ENCODE measurements at regions not wholly inside any gene's neighbourhood (a gene's known extent, or its start where the extent isn't known, plus 50 kb on each side); places are given as distances from the start of the nearest gene placed in this dataset.
"Not testable (repeated sequence)": the region's sequence is repeated elsewhere in the genome, so short reads cannot be mapped to it uniquely, and the experiment has no call there.

DNA sequence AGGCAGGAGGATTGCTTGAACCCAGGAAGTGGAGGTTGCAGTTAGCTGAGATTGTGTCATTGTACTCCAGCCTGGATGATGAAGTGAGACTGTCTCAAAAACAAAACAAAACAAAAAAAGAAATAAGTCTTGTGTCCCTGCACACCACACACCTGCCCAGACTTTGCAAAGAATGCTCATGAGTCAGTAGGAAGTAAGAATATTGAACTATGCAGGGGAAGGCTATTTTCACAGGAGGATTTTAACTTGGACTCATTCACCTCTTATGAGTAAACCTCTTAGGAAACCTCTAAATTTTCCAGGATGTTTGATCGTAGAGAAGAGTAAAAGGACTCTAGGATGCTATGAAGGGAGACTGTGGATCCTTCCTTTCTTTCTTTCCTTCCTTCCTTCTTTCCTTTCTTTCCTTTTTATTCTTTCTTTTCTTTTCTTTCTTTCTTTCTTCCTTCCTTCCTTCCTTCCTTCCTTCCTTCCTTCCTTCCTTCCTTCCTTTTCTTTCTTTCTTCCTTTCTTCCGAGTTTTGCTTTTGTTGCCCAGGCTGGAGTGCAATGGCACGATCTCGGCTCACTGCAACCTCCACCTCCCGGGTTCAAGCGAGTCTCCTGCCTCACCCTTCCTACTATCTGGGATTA, 96.7 kb upstream of the CLINT1 start:
- DNase-seq (ENCODE audit: low spot score): no peak

DNA sequence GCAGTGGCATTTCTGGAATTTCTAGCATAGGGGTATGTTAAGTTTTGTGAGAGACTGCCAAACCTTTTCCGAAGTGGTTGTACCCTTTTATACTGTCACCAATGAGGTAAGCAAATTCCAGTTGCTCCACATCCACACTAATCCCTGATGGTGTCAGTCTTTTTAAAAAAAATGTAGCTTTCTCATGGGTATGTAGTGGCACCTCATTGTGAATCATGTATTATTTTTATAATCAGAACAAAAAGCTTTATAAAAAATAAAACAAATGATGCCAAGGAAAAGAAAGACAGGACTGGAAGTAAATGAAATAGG, 93.4 kb upstream of the CLINT1 start:
- DNase-seq (ENCODE audit: low spot score): no peak

DNA sequence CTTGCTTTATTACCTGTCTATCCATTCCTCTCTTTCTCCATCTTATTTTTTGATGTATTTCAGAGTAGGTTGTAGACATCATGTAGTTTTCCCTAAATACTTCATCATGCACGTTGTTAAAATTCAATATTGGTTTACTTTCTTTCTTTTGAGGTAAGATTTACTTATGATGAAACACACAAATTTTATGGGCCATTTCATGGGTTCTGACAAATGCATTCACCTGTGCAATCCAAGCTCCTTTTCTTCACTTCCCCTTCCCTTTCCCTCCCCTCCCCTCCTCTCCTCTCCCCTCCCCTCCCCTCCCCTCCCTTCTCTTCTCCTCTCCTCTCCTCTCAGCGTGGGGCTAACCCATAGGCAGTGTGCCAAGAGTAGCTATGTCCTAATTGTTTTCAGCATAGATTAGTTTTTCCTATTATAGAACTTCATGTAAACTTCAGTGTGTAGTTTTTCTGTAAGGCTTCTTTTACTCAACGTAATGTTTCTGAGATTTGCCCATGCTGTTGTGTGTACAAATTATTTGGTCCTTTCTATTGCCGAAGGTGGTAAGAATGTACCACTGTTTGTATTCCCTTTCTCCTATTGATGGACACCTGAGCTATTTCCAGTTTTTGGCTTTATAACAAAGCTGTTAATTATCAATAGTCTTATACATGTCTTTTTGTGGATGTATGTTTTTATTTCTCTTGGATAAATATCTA, 92.9 kb upstream of the CLINT1 start:
- DNase-seq (ENCODE audit: low spot score): no peak

DNA sequence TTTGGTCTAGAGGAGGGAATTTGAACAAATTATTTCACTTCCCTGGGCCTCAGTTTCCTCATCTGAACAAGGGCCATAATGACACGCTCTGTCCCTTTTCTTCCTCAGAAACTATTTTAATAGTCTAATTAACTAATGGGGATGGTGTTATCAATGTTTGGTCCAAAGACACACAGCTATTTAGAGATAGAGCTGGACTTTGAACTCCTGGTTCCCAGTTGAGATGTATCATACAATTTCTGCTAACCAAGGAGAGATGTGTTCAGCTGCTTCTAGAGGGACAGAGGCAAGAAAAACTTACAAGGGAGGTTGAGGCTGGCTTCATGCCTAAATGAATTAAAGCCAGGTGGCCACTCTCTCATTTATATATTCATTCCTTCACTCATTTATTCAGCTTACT, 90.6 kb upstream of the CLINT1 start:
- no peak for DNase-seq (ENCODE audit: low spot score)

DNA sequence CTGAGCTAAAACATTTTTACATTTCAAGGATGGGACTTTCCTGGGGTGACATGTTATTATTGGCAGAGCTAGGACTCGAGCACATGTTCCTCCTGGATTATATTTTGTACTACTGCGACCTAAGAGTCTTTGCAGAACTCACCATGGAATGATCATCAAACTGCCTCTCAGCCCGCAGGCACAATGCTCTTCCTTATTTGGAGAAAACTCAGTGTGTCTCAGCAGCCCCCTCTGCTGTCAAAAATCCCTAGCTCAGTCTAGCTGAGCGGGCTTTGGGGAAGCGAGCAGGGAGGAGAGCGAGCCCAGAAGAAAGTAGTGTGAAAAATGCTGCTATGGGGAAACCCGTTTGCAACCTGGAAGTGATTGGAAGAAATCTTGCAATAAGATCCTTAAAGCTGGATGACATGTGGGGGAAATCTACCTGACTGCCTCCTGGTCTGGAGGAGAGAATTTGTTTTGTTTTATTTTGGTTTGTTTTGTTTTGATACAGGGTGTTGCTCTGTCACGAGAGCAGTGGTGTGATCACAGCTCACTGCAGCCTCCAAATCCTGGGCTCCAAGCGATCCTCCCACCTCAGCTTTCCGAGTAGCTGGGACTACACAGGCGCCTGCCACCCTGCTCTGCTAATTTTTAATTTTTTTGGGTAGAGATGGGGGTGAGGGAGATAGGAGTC, 89.9 kb upstream of the CLINT1 start:
- no peak for DNase-seq (ENCODE audit: low spot score)

DNA sequence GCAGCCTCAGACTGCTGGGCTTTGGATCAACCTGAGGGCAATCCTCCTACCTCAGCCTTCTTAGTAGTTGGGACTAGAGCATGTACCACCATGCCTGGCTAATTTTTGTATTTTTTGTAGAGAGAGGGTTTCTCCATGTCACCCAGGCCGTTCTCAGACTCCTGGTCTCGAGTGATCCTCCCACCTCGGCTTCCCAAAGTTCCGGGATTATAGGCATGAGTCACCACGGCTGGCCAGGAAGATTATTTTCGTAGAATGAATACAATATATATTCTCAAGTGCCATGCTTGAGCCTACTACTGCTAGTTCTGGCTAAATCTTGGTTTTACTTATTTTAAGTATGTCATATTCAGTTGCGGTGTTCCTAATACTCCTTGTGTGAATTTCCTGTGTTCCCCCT, 88.2 kb upstream of the CLINT1 start:
- DNase-seq (ENCODE audit: low spot score): no peak

DNA sequence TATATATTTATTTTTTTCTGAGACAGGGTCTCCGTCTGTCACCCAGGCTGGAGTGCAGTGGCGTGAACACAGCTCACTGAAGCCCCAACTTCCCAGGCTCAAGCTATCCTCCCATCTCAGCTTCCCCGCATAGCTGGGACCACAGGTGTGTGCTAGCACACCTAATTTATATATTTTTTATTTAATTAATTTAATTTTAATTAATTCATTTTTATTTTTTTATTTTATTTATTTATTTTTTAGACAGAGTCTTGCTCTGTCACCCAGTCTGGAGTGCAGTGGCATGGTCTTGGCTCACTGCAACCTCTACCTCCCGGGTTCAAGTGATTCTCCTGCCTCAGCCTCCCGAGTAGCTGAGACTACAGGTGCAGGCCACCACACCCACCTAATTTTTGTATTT, 86.9 kb upstream of the CLINT1 start:
- not testable (repeated sequence) for DNase-seq (ENCODE audit: low spot score)

DNA sequence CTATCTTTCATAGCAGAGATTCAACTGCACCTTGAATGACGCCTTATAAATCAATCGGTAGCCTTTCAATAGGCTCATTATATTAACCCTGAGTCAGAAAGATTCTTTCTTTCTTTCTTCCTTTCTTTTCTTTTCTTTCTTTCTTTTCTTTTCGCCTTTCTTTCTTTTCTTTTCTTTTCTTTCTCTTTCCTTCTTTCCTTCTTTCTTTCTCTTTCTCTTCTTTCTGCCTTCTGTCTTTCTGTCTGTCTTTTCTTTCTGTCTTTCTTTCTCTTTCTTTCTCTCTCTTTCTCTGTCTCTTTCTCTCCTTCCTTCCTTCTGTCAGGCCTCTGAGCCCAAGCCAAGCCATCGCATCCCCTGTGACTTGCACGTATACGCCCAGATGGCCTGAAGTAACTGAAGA, 86.0 kb upstream of the CLINT1 start:
- no peak for DNase-seq (ENCODE audit: low spot score)

DNA sequence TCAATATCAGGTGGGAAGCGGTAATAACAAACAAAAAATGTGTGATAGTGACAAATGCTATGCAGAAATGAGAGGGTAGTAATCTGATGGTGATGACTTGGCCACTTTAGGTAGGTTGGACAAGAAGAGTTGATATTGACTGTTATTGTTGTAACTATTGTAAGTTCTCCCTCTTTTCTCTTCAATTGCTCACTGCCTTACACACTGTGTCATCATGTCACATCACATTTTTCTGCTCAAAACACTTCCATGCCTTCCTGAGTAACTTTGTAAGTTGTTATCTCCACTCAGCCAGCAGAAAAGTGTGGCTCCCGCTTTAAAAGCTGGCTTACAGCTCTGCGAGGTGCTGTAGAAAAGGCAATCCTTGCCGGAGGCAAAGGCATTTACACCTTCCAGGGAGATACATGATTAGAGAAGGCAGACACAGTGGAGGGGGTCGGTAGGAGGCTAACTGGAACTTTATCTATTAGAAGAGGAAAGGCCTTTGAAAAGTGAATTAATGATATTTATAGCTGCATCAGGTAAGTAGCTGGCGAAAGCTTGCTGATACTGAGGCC, 85.2 kb upstream of the CLINT1 start:
- no peak for DNase-seq (ENCODE audit: low spot score)

DNA sequence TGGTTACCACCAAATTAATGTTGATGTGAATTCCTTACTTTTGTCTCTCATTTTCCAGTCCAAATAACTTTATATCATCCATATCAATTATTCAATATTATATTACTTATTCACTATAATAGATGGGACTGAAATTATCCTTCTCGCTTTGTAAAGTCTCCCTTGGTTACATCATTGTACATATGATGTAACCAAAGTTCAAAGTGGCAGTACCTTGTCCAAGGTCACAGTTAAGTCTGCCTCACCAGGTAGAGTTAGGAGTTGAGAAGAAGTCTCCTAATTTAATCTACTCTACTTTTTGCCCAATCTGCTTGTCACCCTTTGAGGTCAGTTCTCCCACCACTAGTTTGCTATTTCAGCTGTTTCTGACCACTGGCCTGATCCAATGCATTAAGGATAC, 83.7 kb upstream of the CLINT1 start:
- no peak for DNase-seq (ENCODE audit: low spot score)

DNA sequence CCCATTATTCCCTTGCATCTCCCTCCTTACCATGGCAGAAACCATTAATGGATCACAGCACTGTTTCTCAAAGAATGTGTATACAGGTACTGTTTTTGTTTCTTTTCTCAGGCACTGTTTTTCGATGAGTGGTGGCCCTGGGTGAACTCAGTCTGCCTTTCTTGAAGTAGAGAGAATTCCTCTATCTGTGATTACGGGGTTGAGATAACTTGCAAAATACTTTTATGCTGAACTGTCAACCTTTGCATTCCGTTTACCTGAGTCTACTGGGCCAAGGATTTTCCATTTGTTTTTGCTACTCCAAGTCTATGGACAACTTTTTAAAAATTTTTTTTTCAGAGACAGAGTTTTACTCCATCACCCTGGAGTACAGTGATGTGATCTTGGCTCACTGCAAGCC, 82.7 kb upstream of the CLINT1 start:
- no peak for DNase-seq (ENCODE audit: low spot score)

DNA sequence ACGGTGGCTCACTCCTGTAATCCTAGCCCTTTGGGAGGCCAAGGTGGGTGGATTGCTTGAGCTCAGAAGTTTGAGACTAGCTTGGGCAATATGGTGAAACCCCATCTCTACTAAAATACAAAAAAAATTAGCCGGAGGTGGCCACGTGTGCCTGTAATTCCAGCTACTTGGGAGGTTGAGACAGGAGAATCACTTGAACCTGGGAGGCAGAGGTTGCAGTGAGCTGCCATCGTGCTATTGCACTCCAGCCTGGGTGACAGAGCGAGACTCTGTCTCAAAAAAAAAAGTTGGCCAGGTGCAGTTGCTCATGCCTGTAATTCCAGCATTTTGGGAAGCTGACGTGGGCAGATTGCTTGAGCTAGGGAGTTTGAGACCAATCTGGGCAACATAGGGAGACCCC, 79.2 kb upstream of the CLINT1 start:
- DNase-seq (ENCODE audit: low spot score): not testable (repeated sequence)

DNA sequence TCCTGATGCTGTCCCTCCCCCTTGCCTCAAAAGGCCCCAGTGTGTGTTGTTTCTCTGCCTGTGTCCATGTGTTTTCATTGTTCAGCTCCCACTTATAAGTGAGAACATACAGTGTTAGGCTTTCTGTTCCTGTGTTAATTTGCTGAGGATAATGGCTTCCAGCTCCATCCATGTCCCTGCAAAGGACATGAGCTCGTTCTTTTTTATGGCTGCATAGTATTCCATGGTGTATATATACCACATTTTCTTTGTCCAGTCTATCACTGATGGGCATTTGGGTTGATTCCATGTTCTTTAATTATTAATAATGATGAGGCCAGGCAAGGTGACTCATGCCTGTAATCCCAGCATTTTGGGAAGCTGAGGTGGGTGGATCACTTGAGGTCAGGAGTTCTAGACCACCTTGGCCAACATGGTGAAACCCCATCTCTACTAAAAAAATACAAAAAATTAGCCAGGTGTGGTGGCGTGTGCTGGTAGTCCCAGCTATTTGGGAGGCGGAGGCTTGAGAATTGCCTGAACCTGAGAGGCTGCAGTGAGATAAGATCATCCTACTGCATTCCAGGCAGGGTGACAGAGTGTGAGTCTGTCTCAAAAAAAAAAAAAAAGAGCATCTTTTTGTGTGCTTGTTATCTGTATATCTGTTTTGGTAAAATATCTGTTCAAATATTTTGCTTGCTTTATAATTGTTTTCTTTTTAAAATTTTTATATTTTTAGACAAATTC, 78.0 kb upstream of the CLINT1 start:
- DNase-seq (ENCODE audit: low spot score): not testable (repeated sequence)

DNA sequence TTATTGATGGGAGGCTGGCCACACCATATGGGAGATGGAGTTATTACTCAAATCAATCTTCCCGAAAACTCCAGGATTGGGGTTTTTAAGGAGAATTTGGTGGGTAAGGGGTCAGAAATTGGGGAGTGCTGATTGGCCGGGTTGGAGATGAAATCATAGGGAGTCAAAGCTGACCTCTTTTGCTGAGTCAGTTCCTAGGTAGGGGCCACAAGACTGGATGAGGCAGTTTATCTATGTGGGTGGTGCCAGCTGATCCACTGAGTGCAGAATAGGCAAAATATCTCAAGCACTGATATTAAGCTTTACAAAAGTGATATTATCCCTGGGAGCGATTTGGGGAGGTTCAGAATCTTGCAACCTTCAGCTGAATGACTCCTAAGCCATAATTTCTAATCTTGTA, 75.7 kb upstream of the CLINT1 start:
- no peak for DNase-seq (ENCODE audit: low spot score)

DNA sequence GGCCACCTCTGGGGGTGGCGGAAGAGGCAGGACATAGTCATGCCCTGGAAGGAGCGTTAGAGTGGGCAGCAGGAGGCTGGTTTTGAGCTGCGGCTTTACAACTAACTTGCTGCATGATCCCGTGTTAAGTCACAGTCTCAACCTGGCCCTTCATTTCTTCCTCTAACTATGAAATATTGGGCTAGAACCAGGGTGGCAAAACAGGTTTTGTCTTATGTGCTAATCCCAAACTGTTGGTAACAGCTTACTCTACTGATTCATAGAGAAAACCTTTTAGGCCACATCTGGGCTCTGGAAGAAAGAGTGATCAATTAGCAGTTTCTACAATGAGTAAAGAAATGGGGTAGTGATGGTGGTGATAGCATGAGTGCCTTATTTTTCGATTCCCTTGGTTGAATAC, 74.1 kb upstream of the CLINT1 start:
- DNase-seq (ENCODE audit: low spot score): no peak

DNA sequence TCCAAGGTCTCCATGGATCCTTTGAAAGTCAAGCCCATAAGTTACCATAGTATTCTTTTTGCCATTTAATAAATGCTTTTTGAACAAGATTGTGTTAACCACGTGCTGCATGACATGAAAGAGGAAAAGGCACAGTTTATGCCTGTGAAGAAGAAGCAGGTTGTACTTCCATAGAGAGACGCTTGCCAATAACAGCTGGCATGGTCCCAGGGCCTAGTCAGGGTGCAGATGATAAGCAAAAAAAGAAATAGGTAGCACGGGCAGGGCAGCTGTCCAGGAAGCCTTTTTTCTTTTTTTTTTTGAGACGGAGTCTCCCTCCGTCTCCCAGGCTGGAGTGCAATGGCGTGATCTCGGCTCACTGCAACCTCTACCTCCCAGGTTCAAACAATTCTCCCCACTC, 71.8 kb upstream of the CLINT1 start:
- DNase-seq (ENCODE audit: low spot score): no peak

DNA sequence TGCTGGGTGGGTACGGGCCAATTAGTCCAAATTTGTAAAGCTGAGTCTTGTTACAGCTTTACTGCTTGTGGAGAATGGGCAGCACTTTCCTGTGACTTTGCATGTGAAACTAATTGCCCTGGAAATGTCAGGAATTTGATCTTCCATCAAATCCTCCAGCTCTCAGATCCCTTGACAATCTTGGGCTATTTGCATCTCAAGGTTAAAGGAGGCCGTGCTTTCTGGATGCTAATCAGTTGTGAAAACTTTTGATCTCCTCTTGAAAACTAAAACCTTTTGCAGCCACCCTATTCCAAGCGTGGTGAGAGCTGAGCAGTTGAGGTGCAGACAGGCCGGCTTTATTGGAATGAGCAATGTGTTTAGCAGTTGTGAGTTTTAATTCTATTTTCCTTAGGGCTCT, 68.0 kb upstream of the CLINT1 start:
- DNase-seq (ENCODE audit: low spot score): no peak

DNA sequence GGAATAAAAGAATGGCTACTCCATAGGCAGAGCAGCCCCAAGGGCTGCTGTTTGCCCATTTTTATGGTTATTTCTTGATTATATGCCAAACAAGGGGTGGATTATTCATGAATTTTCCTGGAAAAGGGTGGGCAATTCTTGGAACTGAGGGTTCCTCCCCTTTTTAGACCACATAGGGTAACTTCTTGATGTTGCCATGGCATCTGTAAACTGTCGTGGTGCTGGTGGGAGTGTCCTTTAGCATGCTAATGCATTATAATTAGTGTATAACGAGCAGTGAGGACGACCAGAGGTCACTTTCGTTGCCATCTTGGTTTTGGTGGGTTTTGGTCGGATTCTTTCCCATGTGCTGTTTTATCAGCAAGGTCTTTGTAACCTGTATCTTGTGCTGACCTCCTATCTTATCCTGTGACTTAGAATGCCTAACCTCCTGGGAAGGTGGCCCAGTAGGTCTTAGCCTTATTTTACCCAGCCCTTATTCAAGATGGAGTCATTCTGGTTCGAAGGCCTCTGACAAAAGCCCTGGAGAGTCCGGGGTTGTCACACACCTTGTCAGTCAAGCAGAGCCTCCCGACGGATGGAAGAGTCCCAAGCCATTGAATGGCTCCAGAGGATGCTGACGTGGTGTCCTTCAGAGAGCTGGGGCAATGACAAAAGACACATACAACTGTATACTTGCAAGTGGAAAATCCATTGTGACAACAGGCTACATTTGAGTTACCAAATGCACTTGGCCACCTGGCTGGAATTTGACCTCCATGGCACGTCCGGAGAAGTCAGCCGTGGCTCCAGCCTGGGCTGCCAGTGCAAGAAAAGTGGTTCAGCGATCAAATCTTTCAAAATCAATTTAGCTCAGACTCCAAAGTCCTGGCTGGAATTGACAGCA, 67.1 kb upstream of the CLINT1 start:
- peak; percentile 80 for DNase-seq (ENCODE audit: low spot score)

DNA sequence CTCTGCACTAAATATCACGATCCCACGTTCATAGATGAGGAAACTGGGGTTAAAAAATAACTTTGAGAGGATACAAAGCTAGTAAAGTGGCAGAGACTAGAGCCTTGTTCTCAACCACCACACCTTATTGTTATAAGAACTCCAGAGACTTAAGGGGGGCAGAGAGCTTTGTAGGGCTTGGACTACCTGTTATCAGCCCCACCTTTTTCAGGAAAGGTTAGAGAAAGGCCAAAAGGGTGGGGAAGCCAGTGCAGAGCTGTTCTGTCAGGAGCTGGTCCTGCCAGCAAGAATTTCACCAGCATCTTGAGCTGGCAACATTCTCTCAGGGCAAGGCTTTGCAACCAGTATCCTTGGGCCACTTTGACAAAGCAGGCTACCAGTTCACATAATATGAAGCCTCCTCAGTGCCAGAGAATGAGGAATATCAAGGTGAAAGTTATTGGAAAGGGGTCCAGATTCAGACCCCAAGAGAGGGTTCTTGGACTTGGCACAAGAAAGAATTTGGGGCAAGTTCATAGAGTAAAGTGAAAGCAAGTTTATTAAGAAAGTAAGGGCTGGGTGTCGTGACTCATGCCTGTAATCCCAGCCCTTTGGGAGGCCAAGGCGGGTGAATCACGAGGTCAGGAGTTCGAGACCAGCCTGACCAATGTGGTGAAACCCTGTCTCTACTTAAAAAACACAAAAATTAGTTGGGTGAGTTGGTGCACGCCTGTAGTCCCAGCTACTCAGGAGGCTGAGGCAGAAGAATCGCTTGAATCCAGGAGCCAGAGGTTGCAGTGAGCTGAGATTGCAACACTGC, 66.2 kb upstream of the CLINT1 start:
- DNase-seq (ENCODE audit: low spot score): no peak

DNA sequence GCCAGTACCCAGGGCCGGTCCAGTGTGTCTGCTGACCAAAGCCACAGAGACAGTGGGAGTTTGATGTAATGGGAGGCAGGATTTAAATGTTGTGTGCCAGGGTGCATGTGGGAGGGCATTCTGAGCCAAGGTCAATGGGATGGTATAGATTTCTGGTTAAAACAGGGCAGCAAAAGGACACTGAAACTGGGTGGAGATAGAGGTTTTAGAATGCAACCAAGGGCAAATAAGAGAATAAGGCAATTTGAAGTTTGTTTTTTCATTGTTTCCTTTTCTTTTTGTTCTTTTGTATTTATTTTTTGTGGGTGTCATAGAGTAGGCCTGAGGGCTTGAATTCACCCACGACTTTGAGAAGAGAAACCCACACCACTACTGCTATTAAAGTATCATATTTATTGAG, 65.5 kb upstream of the CLINT1 start:
- peak; percentile 41 for DNase-seq (ENCODE audit: low spot score)
